Skeletal muscle satellite cell (primary cell): ENCODE measurements at regions not wholly inside any gene's neighbourhood (a gene's known extent, or its start where the extent isn't known, plus 50 kb on each side); places are given as distances from the start of the nearest gene placed in this dataset.

ENCODE experiments used
- H3K27me3 ChIP-seq: 2 replicates; pipeline ENCODE4 v1.7.0; 2013; ENCODE audit warnings: low read length; ENCODE audit not compliant: control insufficient read depth, insufficient read depth
- H3K36me3 ChIP-seq: 2 replicates; pipeline ENCODE4 v1.7.0; 2013; ENCODE audit warnings: mild to moderate bottlenecking, control low read depth, low read length; ENCODE audit not compliant: insufficient read depth
- H3K4me1 ChIP-seq: 2 replicates; pipeline ENCODE4 v1.7.0; 2013; ENCODE audit warnings: low read length; ENCODE audit not compliant: control insufficient read depth, insufficient read depth
- H3K4me2 ChIP-seq: 2 replicates; pipeline ENCODE4 v1.7.0; 2013; ENCODE audit warnings: mild to moderate bottlenecking, low read length
- H3K4me3 ChIP-seq: 2 replicates; pipeline ENCODE4 v1.7.0; 2013; ENCODE audit warnings: low read length
- H3K9ac ChIP-seq: 2 replicates; pipeline ENCODE4 v1.7.0; 2013; ENCODE audit warnings: mild to moderate bottlenecking, low read depth, low read length, moderate library complexity
- H3K9me3 ChIP-seq: replicated peaks from 2 replicates; pipeline ENCODE4 v1.7.0; 2013; ENCODE audit warnings: mild to moderate bottlenecking, control low read depth, low read length

- no peak overlapping the region for H3K4me2 ChIP-seq
- H3K9me3 ChIP-seq = no peaks in the 10 kb centered on the region
- H3K36me3 ChIP-seq = no peaks in the 10 kb centered on the region
- peaks cover 42% of the 10 kb centered on the region for H3K4me1 ChIP-seq
- H3K9ac ChIP-seq = no peak overlapping the region
- H3K27me3 ChIP-seq = no peaks in the 10 kb centered on the region
- no peak overlapping the region for H3K4me3 ChIP-seq
Observed at GRCh38 chr15:35304389-35304788, 219.3 kb upstream of the NANOGP8 start.

- H3K9ac ChIP-seq = no peak overlapping the region
- H3K27me3 ChIP-seq = no peaks in the 10 kb centered on the region
- no peak overlapping the region for H3K4me3 ChIP-seq
- H3K4me2 ChIP-seq = no peak overlapping the region
- H3K4me1 ChIP-seq = peaks cover 27% of the 10 kb centered on the region
- H3K9me3 ChIP-seq = no peaks in the 10 kb centered on the region
- no peaks in the 10 kb centered on the region for H3K36me3 ChIP-seq
Observed at GRCh38 chr15:35302334-35302733, 217.2 kb upstream of the NANOGP8 start.

- no peak overlapping the region for H3K9ac ChIP-seq
- H3K36me3 ChIP-seq = no peaks in the 10 kb centered on the region
- H3K4me1 ChIP-seq = peaks cover 14% of the 10 kb centered on the region
- H3K4me2 ChIP-seq = no peak overlapping the region
- no peaks in the 10 kb centered on the region for H3K27me3 ChIP-seq
- H3K4me3 ChIP-seq = no peak overlapping the region
- H3K9me3 ChIP-seq = no peaks in the 10 kb centered on the region
Observed at GRCh38 chr15:35301088-35301487, 216.0 kb upstream of the NANOGP8 start.

- H3K4me1 ChIP-seq = no peaks in the 10 kb centered on the region
- no peak overlapping the region for H3K4me3 ChIP-seq
- no peak overlapping the region for H3K9ac ChIP-seq
- H3K4me2 ChIP-seq = no peak overlapping the region
- H3K9me3 ChIP-seq = no peaks in the 10 kb centered on the region
- no peaks in the 10 kb centered on the region for H3K36me3 ChIP-seq
- H3K27me3 ChIP-seq = no peaks in the 10 kb centered on the region
Observed at GRCh38 chr15:35299059-35299735, 214.1 kb upstream of the NANOGP8 start.

GRCh38 chr15:35298509-35298908 lies 213.4 kb upstream of the NANOGP8 start:
- Histone ChIP-seq H3K9me3 (no peaks in the 10 kb centered on the region), H3K4me2 (no peak overlapping the region), H3K4me1 (peaks cover 5% of the 10 kb centered on the region), H3K4me3 (no peak overlapping the region), H3K36me3 (no peaks in the 10 kb centered on the region), H3K27me3 (no peaks in the 10 kb centered on the region), H3K9ac (no peak overlapping the region)

GRCh38 chr15:35293353-35294130 lies 208.4 kb upstream of the NANOGP8 start:
- H3K4me2 ChIP-seq = peak overlapping the region; percentile 14

GRCh38 chr15:35290301-35290721 lies 205.2 kb upstream of the NANOGP8 start:
- Histone ChIP-seq H3K27me3 (no peaks in the 10 kb centered on the region), H3K36me3 (no peaks in the 10 kb centered on the region), H3K9me3 (no peaks in the 10 kb centered on the region), H3K4me3 (no peak overlapping the region), H3K9ac (no peak overlapping the region), H3K4me2 (no peak overlapping the region), H3K4me1 (peaks cover 7% of the 10 kb centered on the region)

More at GRCh38 chr15:35293353-35294130, 208.4 kb upstream of the NANOGP8 start:
- Histone ChIP-seq H3K4me1 (peaks cover 7% of the 10 kb centered on the region), H3K9ac (no peak overlapping the region), H3K4me3 (no peak overlapping the region), H3K36me3 (no peaks in the 10 kb centered on the region), H3K27me3 (no peaks in the 10 kb centered on the region), H3K9me3 (no peaks in the 10 kb centered on the region)

- H3K36me3 ChIP-seq = no peaks in the 10 kb centered on the region
- H3K4me3 ChIP-seq = no peak overlapping the region
- no peaks in the 10 kb centered on the region for H3K9me3 ChIP-seq
- peaks cover 7% of the 10 kb centered on the region for H3K4me1 ChIP-seq
- no peak overlapping the region for H3K9ac ChIP-seq
- no peak overlapping the region for H3K4me2 ChIP-seq
- H3K27me3 ChIP-seq = no peaks in the 10 kb centered on the region
Observed at GRCh38 chr15:35289024-35289617, 204.0 kb upstream of the NANOGP8 start.

- H3K27me3 ChIP-seq = no peaks in the 10 kb centered on the region
- no peak overlapping the region for H3K9ac ChIP-seq
- H3K9me3 ChIP-seq = no peaks in the 10 kb centered on the region
- H3K4me2 ChIP-seq = no peak overlapping the region
- H3K4me3 ChIP-seq = no peak overlapping the region
- no peaks in the 10 kb centered on the region for H3K36me3 ChIP-seq
- peaks cover 2% of the 10 kb centered on the region for H3K4me1 ChIP-seq
Observed at GRCh38 chr15:35288580-35288979, 203.5 kb upstream of the NANOGP8 start.

GRCh38 chr15:35286721-35287120 lies 201.6 kb upstream of the NANOGP8 start:
- H3K9ac ChIP-seq = no peak overlapping the region
- no peak overlapping the region for H3K4me2 ChIP-seq
- H3K9me3 ChIP-seq = no peaks in the 10 kb centered on the region
- peaks cover under 1% of the 10 kb centered on the region for H3K4me1 ChIP-seq
- no peaks in the 10 kb centered on the region for H3K27me3 ChIP-seq
- H3K36me3 ChIP-seq = no peaks in the 10 kb centered on the region
- H3K4me3 ChIP-seq = no peak overlapping the region

GRCh38 chr15:35282965-35283496 lies 197.9 kb upstream of the NANOGP8 start:
- Histone ChIP-seq H3K9ac (no peak overlapping the region), H3K27me3 (no peaks in the 10 kb centered on the region), H3K4me2 (no peak overlapping the region), H3K9me3 (no peaks in the 10 kb centered on the region), H3K4me3 (no peak overlapping the region), H3K36me3 (no peaks in the 10 kb centered on the region), H3K4me1 (peaks cover 9% of the 10 kb centered on the region)
